Muscle layer of duodenum (tissue), 2 donors: ENCODE measurements at regions not wholly inside any gene's neighbourhood (a gene's known extent, or its start where the extent isn't known, plus 50 kb on each side); places are given as distances from the start of the nearest gene placed in this dataset.

Source experiments
- H3K27ac ChIP-seq: one replicate; pipeline ENCODE4 v1.7.0; 2013; ENCODE audit warnings: mild to moderate bottlenecking, low read length
- H3K27me3 ChIP-seq: one replicate; pipeline ENCODE4 v1.7.0; 2013; ENCODE audit warnings: low read depth, mild to moderate bottlenecking, control low read depth, low read length
- H3K36me3 ChIP-seq, 2 donors: one replicate each; pipeline ENCODE4 v1.7.0; 2013; ENCODE audit warnings: low read length in 2 of 2, control low read depth in 1 of 2, mild to moderate bottlenecking in 1 of 2; ENCODE audit not compliant: insufficient read depth in 2 of 2, control insufficient read depth in 1 of 2
- H3K4me1 ChIP-seq, 2 donors: one replicate each; pipeline ENCODE4 v1.7.0; 2013; ENCODE audit warnings: low read length in 2 of 2, mild to moderate bottlenecking in 2 of 2, control low read depth in 1 of 2, moderate library complexity in 1 of 2; ENCODE audit not compliant: insufficient read depth in 2 of 2, control insufficient read depth in 1 of 2
- H3K4me3 ChIP-seq, 2 donors: one replicate each; pipeline ENCODE4 v1.7.0; 2013; ENCODE audit warnings: low read length in 2 of 2, low read depth in 1 of 2, mild to moderate bottlenecking in 1 of 2
- H3K9me3 ChIP-seq, 2 donors: one replicate each; pipeline ENCODE4 v1.7.0; 2013; ENCODE audit warnings: low read length in 2 of 2, control low read depth in 1 of 2, mild to moderate bottlenecking in 1 of 2; ENCODE audit not compliant: control insufficient read depth in 1 of 2
- donor health status: healthy.

DNA sequence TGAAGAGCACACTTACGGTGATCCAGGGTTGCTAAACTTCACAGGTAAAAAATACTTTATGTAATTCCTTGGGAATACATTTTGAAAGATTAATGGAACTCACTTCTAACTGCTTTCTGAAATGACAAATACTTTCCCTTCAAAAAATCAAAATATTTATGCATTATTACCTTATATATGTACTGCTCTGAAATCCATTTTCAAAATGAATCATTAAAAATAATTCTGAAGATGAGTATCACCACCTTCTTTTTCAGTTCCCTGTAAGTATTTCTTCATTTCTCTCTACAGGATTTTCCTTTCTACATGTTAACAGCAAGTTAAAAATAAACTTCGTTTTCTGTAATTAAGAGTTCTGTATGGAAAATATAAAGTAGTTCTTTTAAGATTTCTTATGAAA, 428.6 kb downstream of the TMA16 start:
- no peaks in the 10 kb centered on the region for H3K9me3 ChIP-seq
- no peaks in the 10 kb centered on the region for H3K4me1 ChIP-seq
- H3K4me3 ChIP-seq = no peak overlapping the region
- H3K36me3 ChIP-seq = no peaks in the 10 kb centered on the region
- H3K27me3 ChIP-seq = no peaks in the 10 kb centered on the region
- no peak overlapping the region for H3K27ac ChIP-seq

DNA sequence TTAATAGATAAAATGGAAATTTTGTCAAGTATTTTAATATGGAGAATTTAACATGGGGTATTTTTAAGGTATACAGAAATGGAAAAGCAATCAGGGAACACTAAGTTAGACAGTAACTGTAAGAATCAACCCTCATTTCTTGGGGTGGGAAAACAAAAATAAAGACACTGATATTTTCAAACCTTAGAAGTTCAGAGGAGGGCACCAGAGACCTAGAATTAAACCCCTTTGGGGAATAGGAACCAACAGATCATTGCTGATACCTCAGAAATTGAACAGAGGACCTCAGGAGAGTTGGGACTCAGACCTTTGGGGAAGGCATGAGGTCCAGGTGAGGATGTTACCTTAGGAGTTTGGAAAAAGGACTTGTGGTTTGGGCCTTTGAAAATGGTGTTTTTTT, 435.6 kb downstream of the TMA16 start:
- H3K4me3 ChIP-seq = no peak overlapping the region
- no peaks in the 10 kb centered on the region for H3K36me3 ChIP-seq
- no peaks in the 10 kb centered on the region for H3K4me1 ChIP-seq
- no peaks in the 10 kb centered on the region for H3K27me3 ChIP-seq
- no peak overlapping the region for H3K27ac ChIP-seq
- H3K9me3 ChIP-seq = no peaks in the 10 kb centered on the region

DNA sequence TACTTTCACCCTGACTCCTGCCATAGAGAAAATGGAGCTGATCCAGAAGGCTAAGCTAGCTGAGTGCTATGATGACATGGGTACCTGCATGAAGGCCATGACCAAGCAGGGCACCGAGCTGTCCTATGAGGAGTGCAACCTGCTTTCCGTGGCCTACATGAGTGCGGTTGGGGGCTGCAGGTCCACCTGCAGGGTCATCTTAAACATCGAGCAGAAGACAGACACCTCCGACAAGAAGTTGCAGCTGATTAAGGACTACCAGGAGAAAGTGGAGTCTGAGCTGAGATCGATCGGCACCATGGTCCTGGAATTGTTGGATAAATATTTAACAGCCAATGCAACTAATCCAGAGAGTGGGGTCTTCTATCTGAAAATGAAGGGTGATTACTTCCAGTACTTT, 438.0 kb downstream of the TMA16 start:
- H3K27me3 ChIP-seq = no peaks in the 10 kb centered on the region
- H3K4me3 ChIP-seq = no peak overlapping the region
- H3K27ac ChIP-seq = no peak overlapping the region

DNA sequence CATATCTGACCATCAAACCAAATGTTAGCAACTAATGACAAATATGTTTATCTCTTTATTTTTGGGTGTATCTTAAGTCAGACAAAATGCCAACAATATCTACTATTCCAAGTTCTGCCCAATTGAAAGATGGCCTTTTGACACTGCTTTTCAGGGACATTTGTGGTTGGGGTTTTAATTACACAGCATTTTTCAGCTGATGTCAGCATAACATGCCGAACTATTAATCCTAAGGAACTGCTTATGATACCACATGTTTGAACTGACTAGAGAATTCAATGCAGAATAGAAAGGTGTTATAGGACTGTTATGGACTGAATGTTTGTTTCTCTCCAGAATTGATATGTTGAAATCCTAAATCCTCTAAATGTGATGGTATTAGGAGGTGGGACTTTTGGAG, 445.1 kb downstream of the TMA16 start:
- Histone ChIP-seq H3K36me3 (no peaks in the 10 kb centered on the region), H3K27me3 (no peaks in the 10 kb centered on the region), H3K27ac (no peak overlapping the region), H3K9me3 (peaks cover 0 to 2% of the 10 kb centered on the region in 2 donors), H3K4me1 (no peaks in the 10 kb centered on the region), H3K4me3 (no peak overlapping the region)

More for the DNA sequence above, 438.0 kb downstream of the TMA16 start:
- no peaks in the 10 kb centered on the region for H3K4me1 ChIP-seq
- H3K36me3 ChIP-seq = no peaks in the 10 kb centered on the region
- H3K9me3 ChIP-seq = no peaks in the 10 kb centered on the region

DNA sequence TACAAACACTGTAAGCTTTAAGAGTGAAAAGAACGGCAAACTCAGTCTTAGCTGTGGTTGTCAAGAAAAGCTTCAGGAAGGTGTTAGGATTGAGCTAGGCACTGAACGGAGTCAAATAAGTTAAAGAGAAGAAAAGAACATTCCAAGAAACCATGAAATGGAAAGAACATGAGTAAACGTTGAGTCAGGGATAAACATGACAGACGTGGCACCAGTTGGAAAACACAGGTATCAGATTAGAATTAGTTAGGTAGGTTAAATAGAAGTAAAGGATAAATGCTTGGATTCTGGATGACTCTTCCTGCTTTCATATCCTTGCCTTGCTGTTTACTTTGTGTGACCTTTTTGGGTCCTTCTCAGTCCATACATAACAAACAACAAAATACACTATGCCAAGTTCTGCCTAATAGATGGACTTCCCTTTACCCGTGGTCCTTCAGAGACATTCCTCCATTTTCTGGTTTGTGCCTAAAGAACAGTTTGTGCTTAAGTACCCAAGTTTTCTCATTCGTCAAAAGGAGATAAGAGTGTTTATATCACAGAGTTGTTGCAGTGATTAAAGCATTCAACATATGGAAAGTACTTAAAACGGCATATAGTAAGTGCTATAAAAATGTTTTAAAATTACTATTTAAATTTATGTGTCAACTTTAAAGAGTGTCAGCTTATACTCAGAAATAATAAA, 446.9 kb downstream of the TMA16 start:
- no peaks in the 10 kb centered on the region for H3K36me3 ChIP-seq
- H3K27ac ChIP-seq = no peak overlapping the region
- H3K9me3 ChIP-seq = peaks cover 0 to 2% of the 10 kb centered on the region in 2 donors
- H3K4me3 ChIP-seq = no peak overlapping the region
- H3K27me3 ChIP-seq = no peaks in the 10 kb centered on the region
- H3K4me1 ChIP-seq = no peaks in the 10 kb centered on the region

DNA sequence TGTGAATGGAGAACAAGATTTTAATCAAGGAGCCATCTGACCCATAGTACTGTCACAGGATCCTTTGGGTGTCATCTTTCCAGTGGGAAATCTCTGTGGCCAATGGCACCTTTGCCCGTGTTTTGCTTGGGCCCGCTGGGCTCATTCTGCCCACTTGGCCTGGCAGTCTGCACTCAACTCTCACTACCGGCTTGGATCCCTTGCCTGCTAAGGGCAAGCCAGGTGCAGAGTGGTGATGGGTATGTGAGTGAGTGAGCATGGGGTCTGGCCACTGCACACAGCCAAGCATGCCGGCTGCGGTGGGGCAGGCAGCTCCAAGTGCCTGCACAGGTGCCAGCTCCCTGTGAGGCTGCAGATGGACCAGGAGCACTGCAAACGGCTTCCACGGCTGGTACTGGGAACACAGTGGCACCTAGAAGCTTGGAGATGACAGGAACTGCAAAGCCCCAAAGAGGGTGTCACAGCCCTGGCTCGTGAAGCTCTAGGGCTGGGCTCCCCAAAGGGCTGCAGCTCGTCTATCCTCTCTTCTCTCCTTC, 454.5 kb downstream of the TMA16 start:
- H3K9me3 ChIP-seq = no peaks in the 10 kb centered on the region
- no peaks in the 10 kb centered on the region for H3K27me3 ChIP-seq

DNA sequence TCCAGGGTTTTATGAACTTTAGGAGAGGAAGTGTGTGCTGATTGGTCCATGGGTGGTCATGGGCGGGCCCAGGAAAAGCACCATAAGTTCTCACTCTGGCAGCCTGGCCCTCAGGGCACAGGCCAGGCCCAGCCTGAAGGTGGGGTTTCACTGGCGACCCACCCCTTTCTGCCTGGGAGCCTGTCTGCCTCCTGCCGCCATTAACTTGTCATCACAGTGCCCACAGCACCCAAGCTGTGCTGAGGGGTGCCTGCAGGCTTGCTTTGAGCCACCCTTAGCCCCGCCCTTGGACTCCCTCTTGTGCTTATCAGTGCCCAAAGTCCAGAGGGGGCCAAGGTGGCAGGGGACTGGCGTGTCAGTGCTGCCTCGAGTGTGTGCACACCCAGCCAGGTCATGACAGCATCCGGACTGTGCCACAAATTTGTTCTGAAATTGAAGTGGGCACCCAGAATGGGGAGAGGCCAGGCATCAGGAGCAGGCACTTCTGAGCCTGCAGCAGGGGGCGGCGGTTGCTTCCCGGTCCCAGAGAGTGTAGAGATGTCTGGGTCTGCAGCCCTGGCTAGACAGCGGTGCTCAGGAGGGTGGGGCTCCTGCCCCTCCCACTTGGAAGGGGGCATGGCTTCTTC, 455.6 kb downstream of the TMA16 start:
- Histone ChIP-seq H3K9me3 (no peaks in the 10 kb centered on the region), H3K4me1 (no peaks in the 10 kb centered on the region)

More for the DNA sequence above, 454.5 kb downstream of the TMA16 start:
- no peaks in the 10 kb centered on the region for H3K36me3 ChIP-seq
- no peak overlapping the region for H3K27ac ChIP-seq
- H3K4me3 ChIP-seq = no peak overlapping the region
- H3K4me1 ChIP-seq = no peaks in the 10 kb centered on the region

DNA sequence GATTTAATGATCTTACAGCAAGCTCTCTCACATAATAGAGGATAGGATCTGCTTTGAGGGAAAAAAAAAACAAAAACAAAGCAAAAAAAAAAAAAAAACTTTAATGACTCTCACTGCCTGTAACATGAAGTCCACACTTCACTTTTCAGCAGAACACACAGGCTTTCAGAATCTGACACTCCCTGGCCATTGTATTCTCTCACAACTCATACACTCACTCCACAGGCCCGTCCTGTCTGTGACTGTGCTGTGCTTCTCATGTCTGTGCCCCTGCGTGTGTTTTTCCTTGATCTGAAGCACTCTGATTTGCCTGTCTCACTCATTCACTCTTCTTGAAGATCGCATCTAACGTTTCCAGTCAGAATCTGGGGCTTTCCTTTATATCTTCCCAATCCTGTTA, 460.8 kb downstream of the TMA16 start:
- Histone ChIP-seq H3K4me1 (no peaks in the 10 kb centered on the region), H3K36me3 (no peaks in the 10 kb centered on the region), H3K9me3 (no peaks in the 10 kb centered on the region), H3K27me3 (no peaks in the 10 kb centered on the region), H3K4me3 (no peak overlapping the region), H3K27ac (no peak overlapping the region)

More for the DNA sequence above, 455.6 kb downstream of the TMA16 start:
- no peak overlapping the region for H3K4me3 ChIP-seq
- no peaks in the 10 kb centered on the region for H3K36me3 ChIP-seq
- no peak overlapping the region for H3K27ac ChIP-seq
- no peaks in the 10 kb centered on the region for H3K27me3 ChIP-seq

DNA sequence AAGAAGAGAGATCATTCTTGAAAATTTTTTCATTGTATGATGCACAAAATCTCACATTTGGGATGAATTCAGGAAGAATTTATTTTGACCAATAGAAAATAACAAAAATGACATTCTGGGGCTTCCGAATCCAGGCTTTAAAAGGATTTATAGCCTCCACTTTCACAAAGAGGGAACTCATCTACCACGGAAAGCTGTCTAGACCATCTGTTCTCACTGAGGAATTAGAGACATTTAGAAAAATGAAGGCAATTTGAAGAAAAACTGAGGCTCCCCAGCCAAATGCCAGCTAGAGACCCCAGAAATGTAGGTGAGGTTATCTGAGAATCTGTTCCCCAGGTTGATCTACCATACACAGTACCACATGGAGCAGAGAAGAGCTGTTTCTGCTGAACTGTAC, 464.3 kb downstream of the TMA16 start:
- Histone ChIP-seq H3K36me3 (no peaks in the 10 kb centered on the region), H3K4me3 (no peak overlapping the region), H3K9me3 (no peaks in the 10 kb centered on the region), H3K4me1 (no peaks in the 10 kb centered on the region), H3K27ac (no peak overlapping the region), H3K27me3 (no peaks in the 10 kb centered on the region)

DNA sequence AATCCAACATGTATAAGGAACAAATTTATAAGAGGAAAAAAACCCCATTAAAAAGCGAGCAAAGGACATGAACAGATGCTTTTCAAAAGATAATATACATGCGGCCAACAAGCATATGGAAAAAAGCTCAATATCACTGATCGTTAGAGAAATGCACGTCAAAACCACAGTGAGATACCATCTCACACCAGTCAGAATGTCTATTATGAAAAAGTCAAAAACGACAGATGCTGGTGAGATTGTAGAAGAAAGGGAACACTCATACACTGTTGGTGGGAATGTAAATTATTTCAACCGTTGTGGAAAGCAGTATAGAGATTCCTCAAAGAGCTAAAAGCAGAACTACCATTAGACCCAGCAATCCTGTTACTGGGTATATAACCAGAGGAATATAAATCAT, 465.4 kb downstream of the TMA16 start:
- Histone ChIP-seq H3K9me3 (no peaks in the 10 kb centered on the region), H3K27ac (no peak overlapping the region), H3K4me1 (no peaks in the 10 kb centered on the region), H3K36me3 (no peaks in the 10 kb centered on the region), H3K4me3 (no peak overlapping the region), H3K27me3 (no peaks in the 10 kb centered on the region)

DNA sequence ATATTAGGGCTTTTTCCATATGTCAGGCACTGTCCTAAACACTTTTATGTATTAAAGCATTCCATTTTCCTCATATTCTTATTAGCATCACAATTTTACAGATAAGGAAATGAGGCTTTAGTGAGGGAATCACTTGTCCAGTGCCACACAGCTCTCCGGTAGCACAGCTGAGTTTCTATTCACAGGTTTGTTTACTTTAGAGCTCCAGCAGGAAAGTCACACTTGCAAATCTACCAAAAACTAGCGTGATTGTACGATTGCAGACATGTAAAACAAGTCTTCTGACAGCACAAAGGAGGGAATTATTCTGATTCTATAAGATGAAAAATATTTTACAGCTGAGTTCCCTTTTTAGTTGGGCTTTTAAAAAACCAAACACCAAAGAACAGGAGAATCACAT, 472.1 kb downstream of the TMA16 start:
- H3K27me3 ChIP-seq = no peaks in the 10 kb centered on the region
- no peaks in the 10 kb centered on the region for H3K36me3 ChIP-seq
- no peak overlapping the region for H3K27ac ChIP-seq
- no peak overlapping the region for H3K4me3 ChIP-seq
- no peaks in the 10 kb centered on the region for H3K4me1 ChIP-seq
- H3K9me3 ChIP-seq = no peaks in the 10 kb centered on the region
